Transverse colon (tissue), 4 donors: ENCODE measurements at regions not wholly inside any gene's neighbourhood (a gene's known extent, or its start where the extent isn't known, plus 50 kb on each side); places are given as distances from the start of the nearest gene placed in this dataset.

ENCODE experiments used
- DNase-seq: peaks from one replicate; pipeline ENCODE4 v3.0.0-alpha.2; 2019
- H3K27ac ChIP-seq, 4 donors: fragments of 200-600 bp; sonication (generic); 2 replicates each; pipeline ENCODE4 v1.5.1; 2016 to 2018; ENCODE audit warnings: inconsistent platforms in 4 of 4
- H3K27me3 ChIP-seq: fragments of 200-600 bp; sonication (generic); 2 replicates; pipeline ENCODE4 v1.5.1; 2017; ENCODE audit warnings: inconsistent platforms
- H3K36me3 ChIP-seq, 4 donors: fragments of 200-600 bp; sonication (generic); 2 replicates each; pipeline ENCODE4 v1.5.1; 2017 to 2019; ENCODE audit warnings: inconsistent platforms in 4 of 4
- H3K4me1 ChIP-seq, 4 donors: fragments of 200-600 bp; sonication (generic); 2 replicates each; pipeline ENCODE4 v1.5.1; 2017 to 2020; ENCODE audit warnings: inconsistent platforms in 4 of 4
- H3K4me3 ChIP-seq, 4 donors: fragments of 200-600 bp; sonication (generic); 1 replicate in 1 of 4; 2 replicates in 3 of 4; pipeline versions ENCODE4 v1.5.1 to v1.6.1; 2017 to 2019; ENCODE audit warnings: inconsistent platforms in 4 of 4
- H3K9me3 ChIP-seq, 2 donors: fragments of 200-600 bp; sonication (generic); 2 replicates each; pipeline ENCODE4 v1.5.1; 2017 to 2019; ENCODE audit warnings: inconsistent platforms in 2 of 2
- EP300 ChIP-seq: sonication (generic); formaldehyde crosslinking; IDR thresholded peaks from one replicate; pipeline ENCODE4 v1.6.1; 2017; ENCODE audit warnings: antibody characterized with exemption, low read depth
- POLR2A ChIP-seq: fragments of 450-650 bp; IDR thresholded peaks from one replicate; pipeline ENCODE4 v1.6.1; 2016; ENCODE audit warnings: antibody characterized with exemption, mild to moderate bottlenecking, moderate library complexity
- POLR2AphosphoS5 ChIP-seq, 3 donors: sonication (generic); formaldehyde crosslinking; IDR thresholded peaks; one replicate each; pipeline ENCODE4 v1.6.1; 2016; ENCODE audit warnings: antibody characterized with exemption in 3 of 3
- WGBS, 2 donors: methylation state at CpG; one replicate each; pipeline ENCODE4 v1.1.5; 2018; ENCODE audit warnings: low coverage in 1 of 2; 5-methylcytosine and 5-hydroxymethylcytosine counted together
- in situ Hi-C, 4 donors: fragments of 200-750 bp; cut with MboI; loops; one replicate each; pipeline versions ENCODE4 v1.15.0 to v1.15.1; 2017; ENCODE audit warnings: low sequenced_read_pairs in 3 of 4, low pct_ligation_motif_present in 1 of 4, low pct_unique_long_range_greater_than_20kb in 1 of 4
- intact Hi-C: fragments of 100-400 bp; cut with DNase I; formaldehyde crosslinking; loops from one replicate; pipeline ENCODE4 v1.15.1; 2023; ENCODE audit warnings: low total_unique reads
- TF ChIP-seq, protein P1 (sequence below), 5 experiments: fragments of 200-600 bp in 3 of 5; fragments of 450-650 bp in 2 of 5; sonication (generic) in 3 of 5; IDR thresholded peaks; 1 replicate in 2 of 5; 2 replicates in 3 of 5; pipeline ENCODE4 v1.5.1; 2016 to 2017; ENCODE audit warnings: antibody characterized with exemption in 5 of 5, inconsistent platforms in 3 of 5, mild to moderate bottlenecking in 2 of 5, moderate library complexity in 1 of 5

DNA sequence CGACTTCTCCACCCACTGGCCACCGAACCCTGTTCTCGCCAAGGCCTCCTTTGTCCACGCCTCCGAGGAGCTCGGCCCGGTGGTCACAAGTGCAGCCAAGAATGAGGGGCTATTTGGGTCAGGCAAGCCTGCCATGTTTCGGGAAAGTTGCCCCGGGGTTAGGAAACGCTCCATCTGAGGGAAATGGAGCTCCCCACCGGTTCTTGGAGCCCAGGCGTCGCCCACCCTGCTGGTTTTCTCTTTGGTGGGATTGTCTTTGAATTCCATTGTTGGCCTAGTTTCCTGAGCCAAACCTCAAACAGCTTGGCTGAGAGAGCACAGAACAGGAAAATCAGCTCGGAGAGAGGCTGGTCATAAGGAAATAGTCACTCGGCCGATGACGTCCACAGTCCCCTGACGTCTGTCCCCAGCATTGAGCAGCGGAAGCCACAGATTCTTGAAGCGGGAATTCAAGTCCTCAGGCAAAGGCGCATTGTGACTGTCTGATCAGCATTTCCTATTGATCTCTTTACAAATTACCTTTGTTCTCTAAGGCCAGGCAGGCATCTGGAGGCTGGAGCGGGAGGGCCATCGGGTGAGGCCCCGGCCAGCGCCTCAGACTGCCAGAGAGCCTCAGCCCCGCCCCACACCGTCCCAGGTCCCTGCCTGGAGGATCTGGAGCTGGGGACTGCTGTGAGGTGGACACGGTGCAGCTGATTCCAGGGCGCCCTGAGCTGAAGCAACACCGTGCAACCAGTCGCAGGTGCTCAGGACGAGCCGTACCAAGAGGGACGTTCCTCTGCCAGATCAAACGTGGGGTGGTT is 138.6 kb downstream of the DLL1 start:
- TF ChIP-seq POLR2A (no peak), POLR2AphosphoS5 (IDR thresholded peaks at IDR 0.05) (peak in 2 of 3 donors; percentile 4 to 22), EP300 (no peak)
- TF ChIP-seq, protein P1, sequence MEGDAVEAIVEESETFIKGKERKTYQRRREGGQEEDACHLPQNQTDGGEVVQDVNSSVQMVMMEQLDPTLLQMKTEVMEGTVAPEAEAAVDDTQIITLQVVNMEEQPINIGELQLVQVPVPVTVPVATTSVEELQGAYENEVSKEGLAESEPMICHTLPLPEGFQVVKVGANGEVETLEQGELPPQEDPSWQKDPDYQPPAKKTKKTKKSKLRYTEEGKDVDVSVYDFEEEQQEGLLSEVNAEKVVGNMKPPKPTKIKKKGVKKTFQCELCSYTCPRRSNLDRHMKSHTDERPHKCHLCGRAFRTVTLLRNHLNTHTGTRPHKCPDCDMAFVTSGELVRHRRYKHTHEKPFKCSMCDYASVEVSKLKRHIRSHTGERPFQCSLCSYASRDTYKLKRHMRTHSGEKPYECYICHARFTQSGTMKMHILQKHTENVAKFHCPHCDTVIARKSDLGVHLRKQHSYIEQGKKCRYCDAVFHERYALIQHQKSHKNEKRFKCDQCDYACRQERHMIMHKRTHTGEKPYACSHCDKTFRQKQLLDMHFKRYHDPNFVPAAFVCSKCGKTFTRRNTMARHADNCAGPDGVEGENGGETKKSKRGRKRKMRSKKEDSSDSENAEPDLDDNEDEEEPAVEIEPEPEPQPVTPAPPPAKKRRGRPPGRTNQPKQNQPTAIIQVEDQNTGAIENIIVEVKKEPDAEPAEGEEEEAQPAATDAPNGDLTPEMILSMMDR (IDR thresholded peaks at IDR 0.05) = no peak
- Histone ChIP-seq H3K4me1 (peaks cover 6 to 15% (median 7%) of the 10 kb centered on the region in 4 donors), H3K27ac (peak overlapping the region; percentile 17 to 57 (median 40)), H3K27me3 (no peaks in the 10 kb centered on the region), H3K9me3 (no peaks in the 10 kb centered on the region), H3K36me3 (no peaks in the 10 kb centered on the region), H3K4me3 (no peak overlapping the region)
- peak; percentile 76 for DNase-seq
- intact Hi-C loops = no loop called here
- in situ Hi-C loops = no loop called here
- WGBS, 2 donors = 57 to 62% methylated on average over 10 to 35 of the region's 35 CpGs

DNA sequence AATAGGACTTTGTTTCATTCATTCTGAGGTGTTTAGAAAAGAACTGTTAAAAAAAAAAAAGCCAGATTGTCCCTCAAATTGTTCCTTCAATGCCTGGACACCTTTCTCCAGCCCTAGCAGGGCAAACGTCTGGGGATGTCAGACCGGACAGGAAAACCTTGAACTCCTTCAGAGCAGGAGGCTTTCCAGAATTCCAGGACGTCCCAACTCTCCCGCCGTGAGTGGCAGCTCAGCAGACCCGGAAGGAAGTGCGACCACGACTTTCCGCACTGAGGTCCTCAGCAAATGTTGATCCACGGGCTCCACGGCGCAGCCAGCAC is 139.1 kb downstream of the DLL1 start:
- 50 to 79% methylated on average over 2 to 12 of the region's 12 CpGs for WGBS, 2 donors
- TF ChIP-seq EP300 = no peak
- TF ChIP-seq, protein P1 (IDR thresholded peaks at IDR 0.05) = no peak
- TF ChIP-seq POLR2AphosphoS5 (IDR thresholded peaks at IDR 0.05) = no peak
- TF ChIP-seq POLR2A = no peak

DNA sequence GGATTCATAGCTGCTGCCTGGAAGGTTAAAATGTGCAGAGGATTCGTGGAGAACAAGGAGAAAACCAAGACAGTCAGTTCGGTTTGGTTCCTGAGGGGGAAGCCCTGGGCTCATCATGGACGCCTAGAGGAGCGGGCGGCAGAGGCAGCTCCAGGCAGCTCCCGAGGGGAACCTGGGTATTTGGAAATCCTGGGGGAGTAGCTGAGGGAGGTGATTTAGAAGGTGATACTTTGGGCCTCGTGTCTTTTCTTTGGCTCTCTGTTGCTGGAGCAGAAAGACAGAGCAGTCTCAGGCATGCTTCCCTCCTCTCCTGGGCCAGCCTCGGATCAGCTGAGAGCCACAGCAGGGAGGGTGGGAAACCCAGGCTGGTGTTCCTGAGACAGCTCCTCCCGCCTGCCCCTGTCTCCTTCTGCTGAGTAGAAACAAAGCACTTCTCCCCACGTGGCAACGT is 139.5 kb downstream of the DLL1 start:
- in situ Hi-C loops = no loop called here
- no peak overlapping the region for H3K4me3 ChIP-seq
- peaks cover 6 to 15% (median 7%) of the 10 kb centered on the region in 4 donors for H3K4me1 ChIP-seq
- no peaks in the 10 kb centered on the region for H3K9me3 ChIP-seq
- H3K36me3 ChIP-seq = no peaks in the 10 kb centered on the region
- intact Hi-C loops = no loop called here
- 68 to 75% methylated on average over 5 to 11 of the region's 11 CpGs for WGBS, 2 donors
- TF ChIP-seq, protein P1 (IDR thresholded peaks at IDR 0.05) = no peak
- no peak for TF ChIP-seq POLR2AphosphoS5 (IDR thresholded peaks at IDR 0.05)
- no peak for TF ChIP-seq POLR2A
- TF ChIP-seq EP300 = no peak
- no peaks in the 10 kb centered on the region for H3K27me3 ChIP-seq
- no peak for DNase-seq
- H3K27ac ChIP-seq = peak overlapping the region in 3 of 4 donors; percentile 16 to 57 (median 17)

More for the DNA sequence above, 139.1 kb downstream of the DLL1 start:
- Histone ChIP-seq H3K9me3 (no peaks in the 10 kb centered on the region), H3K4me1 (peaks cover 6 to 15% (median 7%) of the 10 kb centered on the region in 4 donors), H3K27ac (peak overlapping the region; percentile 16 to 57 (median 32)), H3K27me3 (no peaks in the 10 kb centered on the region), H3K36me3 (no peaks in the 10 kb centered on the region), H3K4me3 (no peak overlapping the region)
- intact Hi-C loops (no loop called here), in situ Hi-C loops (no loop called here)
- DNase-seq = no peak

DNA sequence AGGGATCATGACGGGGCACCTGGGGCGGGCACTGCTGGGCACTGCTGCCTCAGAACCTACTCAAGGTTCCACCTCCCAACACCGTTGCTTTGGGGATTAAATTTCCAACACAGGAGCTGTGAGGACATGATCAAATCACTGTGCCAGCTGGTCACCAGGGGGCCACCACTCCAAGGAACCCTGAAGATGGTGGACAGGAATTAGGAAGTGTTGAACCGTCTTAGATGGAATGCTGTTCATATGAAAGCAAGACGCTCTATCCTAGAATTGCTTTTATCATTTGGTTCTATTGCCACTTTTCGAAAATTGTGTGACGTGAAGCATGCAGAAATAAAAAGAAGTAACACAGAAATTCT is 140.3 kb downstream of the DLL1 start:
- in situ Hi-C loops (no loop called here), intact Hi-C loops (no loop called here)
- H3K27ac ChIP-seq = no peak overlapping the region
- DNase-seq = no peak
- TF ChIP-seq POLR2AphosphoS5 (IDR thresholded peaks at IDR 0.05) (no peak), POLR2A (no peak), EP300 (no peak)
- TF ChIP-seq, protein P1 (IDR thresholded peaks at IDR 0.05) = no peak
- no peak overlapping the region for H3K4me3 ChIP-seq
- no peaks in the 10 kb centered on the region for H3K36me3 ChIP-seq
- 78 to 83% methylated on average over 4 to 7 of the region's 7 CpGs for WGBS, 2 donors
- no peaks in the 10 kb centered on the region for H3K9me3 ChIP-seq
- H3K27me3 ChIP-seq = no peaks in the 10 kb centered on the region
- H3K4me1 ChIP-seq = peaks cover 6 to 15% (median 7%) of the 10 kb centered on the region in 4 donors
